T-helper 2 cell treated with Interferon-gamma antibody and Interleukin-4, amounts not matched to agents 5 μg/mL and 100 μg/mL, for 36 hours (primary cell): ENCODE measurements at regions not wholly inside any gene's neighbourhood (a gene's known extent, or its start where the extent isn't known, plus 50 kb on each side); places are given as distances from the start of the nearest gene placed in this dataset.
"Not testable (repeated sequence)": the region's sequence is repeated elsewhere in the genome, so short reads cannot be mapped to it uniquely, and the experiment has no call there.

Experiments
- DNase-seq: peaks from one replicate; pipeline ENCODE4 v3.0.0; 2021; ENCODE audit warnings: low spot score
- H3K27ac Mint-ChIP-seq: one replicate; pipeline ENCODE4 v1.8.0; 2021; ENCODE audit warnings: mild to moderate bottlenecking, mixed read lengths
- H3K27me3 Mint-ChIP-seq: one replicate; pipeline ENCODE4 v1.8.0; 2021; ENCODE audit warnings: low read depth, mixed read lengths
- H3K36me3 Mint-ChIP-seq: one replicate; pipeline ENCODE4 v1.8.0; 2021; ENCODE audit warnings: low read depth, mixed read lengths
- H3K4me1 Mint-ChIP-seq: one replicate; pipeline ENCODE4 v1.8.0; 2021; ENCODE audit warnings: low read depth, mixed read lengths
- H3K4me3 Mint-ChIP-seq: one replicate; pipeline ENCODE4 v1.8.0; 2022; ENCODE audit warnings: mild to moderate bottlenecking, moderate library complexity, mixed read lengths
- H3K9me3 Mint-ChIP-seq: one replicate; pipeline ENCODE4 v1.8.0; 2021; ENCODE audit warnings: mixed read lengths

DNA sequence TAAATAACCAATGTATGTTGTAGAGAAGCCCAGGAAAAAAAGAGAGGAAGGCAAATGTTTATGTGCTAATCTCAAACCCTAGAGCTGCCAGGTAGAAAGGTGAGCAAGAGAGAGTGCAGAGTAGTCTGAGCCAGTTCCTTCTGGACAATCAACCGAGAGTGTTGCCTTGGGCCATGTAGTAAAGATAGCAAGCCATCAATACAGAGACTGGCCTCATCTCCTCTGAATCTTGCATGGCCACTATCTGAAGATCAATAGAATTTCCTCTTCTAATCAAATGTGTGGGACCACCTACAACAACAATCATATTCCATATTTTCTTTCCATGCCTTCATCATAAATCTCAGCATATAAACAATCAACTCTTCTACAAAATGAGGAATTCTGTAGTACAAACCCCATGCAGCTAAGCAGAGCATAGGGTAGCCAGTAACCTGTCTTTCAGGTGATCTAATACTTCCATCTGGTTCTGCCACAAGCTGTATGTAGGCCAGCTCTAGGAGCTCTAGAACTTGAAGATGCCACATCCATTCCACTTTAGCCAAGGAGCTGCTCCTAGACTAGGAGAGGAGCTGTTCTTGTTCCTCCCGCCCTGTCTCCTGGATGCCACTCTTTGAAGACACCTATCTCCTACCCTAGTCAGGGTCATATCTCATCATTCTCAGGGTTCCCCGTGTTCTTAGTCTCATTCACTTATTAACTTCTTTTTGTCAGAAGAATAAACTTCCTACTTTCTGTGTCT lies 75.8 kb upstream of the SLC38A4 start:
- peaks cover 13% of the 10 kb centered on the region for H3K27me3 Mint-ChIP-seq
- no peaks in the 10 kb centered on the region for H3K36me3 Mint-ChIP-seq
- peaks cover 23% of the 10 kb centered on the region for H3K4me1 Mint-ChIP-seq
- no peak for DNase-seq
- peaks cover 16% of the 10 kb centered on the region for H3K9me3 Mint-ChIP-seq
- no peak overlapping the region for H3K4me3 Mint-ChIP-seq
- no peak overlapping the region for H3K27ac Mint-ChIP-seq

DNA sequence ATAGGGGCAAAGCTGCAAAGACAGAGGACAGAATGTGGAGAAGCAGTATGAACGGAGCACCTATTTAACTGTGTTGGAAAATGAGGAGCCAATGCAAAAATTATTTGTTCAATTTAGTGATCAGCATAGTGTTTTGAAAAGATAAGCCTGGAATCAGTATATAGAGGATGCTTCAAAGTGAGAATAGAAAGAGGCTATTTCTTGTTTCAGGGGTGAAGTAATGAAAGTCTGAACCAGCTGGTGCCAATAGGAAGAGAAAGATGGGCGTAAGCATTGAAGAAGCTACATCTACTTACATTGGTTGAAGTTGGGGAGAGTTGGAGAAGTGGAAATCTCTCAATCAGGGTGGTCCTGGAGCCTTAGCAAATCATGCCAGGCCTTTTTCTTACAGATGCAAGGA lies 77.3 kb upstream of the SLC38A4 start:
- Mint-ChIP-seq H3K4me3 (no peak overlapping the region), H3K27ac (no peak overlapping the region), H3K36me3 (no peaks in the 10 kb centered on the region), H3K27me3 (peaks cover 13% of the 10 kb centered on the region), H3K4me1 (peaks cover 14% of the 10 kb centered on the region), H3K9me3 (peaks cover 2% of the 10 kb centered on the region)
- DNase-seq: no peak

DNA sequence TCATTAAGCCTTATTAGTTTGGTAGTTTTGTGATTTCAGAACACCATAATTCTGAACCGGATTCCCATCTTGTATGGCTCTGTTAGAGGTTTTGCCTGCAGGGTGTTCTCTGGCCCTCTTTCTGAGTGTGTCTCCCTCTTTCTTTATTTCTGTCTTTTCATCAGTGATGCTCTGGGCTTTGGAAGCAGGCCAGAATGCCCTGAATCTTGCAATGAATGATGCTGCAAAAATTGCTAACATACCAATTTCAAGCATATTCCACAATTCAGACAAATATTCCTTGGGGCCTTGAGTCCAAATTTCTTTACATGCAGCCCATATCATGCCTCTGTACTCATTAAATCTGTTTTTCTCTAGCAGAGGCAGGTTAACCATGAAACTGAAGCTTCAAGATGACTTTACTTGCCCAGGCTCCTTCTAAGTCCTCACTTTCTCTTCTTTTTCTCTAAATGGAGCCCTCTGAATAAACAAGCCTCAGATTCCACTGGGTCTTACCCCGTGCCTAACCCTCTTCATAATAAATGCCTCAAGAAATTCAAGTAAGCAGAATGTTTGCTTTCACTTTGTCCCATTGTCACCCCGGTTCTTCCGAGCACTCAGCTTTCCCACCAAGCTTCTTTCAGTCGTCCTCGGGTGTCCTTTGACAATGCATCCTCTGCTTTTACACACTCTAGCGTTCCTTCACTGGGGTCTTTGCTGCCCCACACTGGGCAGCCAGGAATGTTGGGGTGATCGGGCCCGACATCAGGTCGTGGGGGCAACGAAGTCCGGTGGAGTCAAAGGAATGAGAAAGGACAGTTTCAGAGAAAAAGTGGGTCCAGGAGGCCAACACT lies 78.8 kb upstream of the SLC38A4 start:
- Mint-ChIP-seq H3K9me3 (no peaks in the 10 kb centered on the region), H3K27me3 (peaks cover 10% of the 10 kb centered on the region), H3K4me3 (no peak overlapping the region), H3K4me1 (peaks cover 7% of the 10 kb centered on the region), H3K27ac (no peak overlapping the region), H3K36me3 (no peaks in the 10 kb centered on the region)
- no peak for DNase-seq

DNA sequence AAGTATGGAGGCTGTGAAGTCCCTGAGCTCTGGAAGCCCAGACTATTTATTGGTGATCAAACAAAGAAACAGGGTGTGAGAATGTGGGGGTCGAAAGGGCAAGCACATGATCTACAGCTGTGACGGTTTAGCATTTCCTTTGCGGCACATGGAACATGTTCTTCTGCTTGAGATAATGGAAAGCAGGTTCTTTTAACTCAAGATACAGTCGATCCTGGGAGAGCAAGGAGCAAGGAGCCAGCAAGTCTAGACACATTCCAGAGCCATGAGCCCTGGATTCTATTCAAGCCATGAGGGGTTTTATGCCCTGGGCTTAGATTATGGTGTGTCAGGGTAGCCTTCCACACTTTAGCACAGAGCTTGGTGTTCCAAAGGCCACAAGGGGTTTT lies 79.4 kb upstream of the SLC38A4 start:
- not testable (repeated sequence) for H3K4me1 Mint-ChIP-seq, H3K4me3 Mint-ChIP-seq, H3K27ac Mint-ChIP-seq, DNase-seq, H3K9me3 Mint-ChIP-seq, H3K27me3 Mint-ChIP-seq, H3K36me3 Mint-ChIP-seq

DNA sequence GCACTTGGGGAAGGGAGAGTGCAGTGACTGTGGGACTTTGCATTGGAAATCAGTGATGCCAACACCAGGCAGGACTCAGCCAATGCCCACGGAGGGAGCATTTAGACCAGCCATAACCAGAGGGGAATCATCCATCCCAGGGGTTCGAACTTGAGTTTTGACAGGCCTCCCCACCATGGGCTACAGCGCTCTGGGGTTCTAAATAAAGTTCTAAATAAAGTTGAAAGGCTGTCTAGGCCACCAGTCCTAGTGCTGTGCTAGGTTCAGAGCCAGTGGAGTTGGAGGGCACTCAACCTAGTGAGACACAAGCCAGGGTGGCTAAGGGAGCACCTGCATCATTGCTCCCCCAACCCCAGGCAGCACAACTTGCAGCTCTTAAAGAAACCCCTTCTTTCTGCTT lies 82.0 kb upstream of the SLC38A4 start:
- H3K27me3 Mint-ChIP-seq: peaks cover 10% of the 10 kb centered on the region
- no peaks in the 10 kb centered on the region for H3K4me1 Mint-ChIP-seq
- no peaks in the 10 kb centered on the region for H3K36me3 Mint-ChIP-seq
- H3K9me3 Mint-ChIP-seq: peaks cover 11% of the 10 kb centered on the region
- H3K27ac Mint-ChIP-seq: no peak overlapping the region
- DNase-seq: no peak
- H3K4me3 Mint-ChIP-seq: no peak overlapping the region

DNA sequence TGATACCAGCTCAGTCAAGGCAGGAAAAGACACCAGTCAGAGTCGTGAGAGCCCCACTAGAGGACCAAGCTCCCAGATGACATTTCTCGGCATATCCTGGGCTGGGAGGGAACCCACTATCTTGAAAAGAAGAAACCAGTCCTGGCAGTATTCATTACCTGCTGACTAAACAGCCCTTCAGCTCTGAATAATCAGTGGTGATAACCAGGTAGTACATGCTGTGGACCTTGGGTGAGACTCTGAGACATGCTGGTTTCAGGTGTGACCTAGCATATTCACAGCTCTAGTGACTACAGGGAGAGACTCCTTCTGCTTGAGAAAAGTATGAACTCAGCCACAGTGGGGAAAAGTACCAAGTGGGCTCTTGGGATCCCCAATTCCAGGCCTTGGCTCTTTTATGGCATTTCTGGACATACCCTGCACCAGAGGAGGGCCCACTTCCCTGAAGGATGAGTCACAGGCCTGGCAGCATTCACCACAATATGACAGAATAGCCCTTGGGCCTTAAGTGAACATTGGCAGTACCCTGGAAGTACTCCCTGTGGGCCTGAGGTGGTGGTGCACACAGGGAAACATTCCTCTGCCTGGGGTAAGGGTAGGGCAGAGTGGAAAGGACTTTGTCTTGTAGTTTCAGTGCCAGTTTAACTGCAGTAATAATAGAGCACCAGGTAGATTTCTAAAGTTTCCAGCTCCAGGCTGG lies 82.6 kb upstream of the SLC38A4 start:
- peaks cover 10% of the 10 kb centered on the region for H3K27me3 Mint-ChIP-seq
- H3K4me1 Mint-ChIP-seq: no peaks in the 10 kb centered on the region
- no peak for DNase-seq
- no peak overlapping the region for H3K27ac Mint-ChIP-seq
- no peak overlapping the region for H3K4me3 Mint-ChIP-seq
- H3K36me3 Mint-ChIP-seq: no peaks in the 10 kb centered on the region
- peaks cover 11% of the 10 kb centered on the region for H3K9me3 Mint-ChIP-seq

DNA sequence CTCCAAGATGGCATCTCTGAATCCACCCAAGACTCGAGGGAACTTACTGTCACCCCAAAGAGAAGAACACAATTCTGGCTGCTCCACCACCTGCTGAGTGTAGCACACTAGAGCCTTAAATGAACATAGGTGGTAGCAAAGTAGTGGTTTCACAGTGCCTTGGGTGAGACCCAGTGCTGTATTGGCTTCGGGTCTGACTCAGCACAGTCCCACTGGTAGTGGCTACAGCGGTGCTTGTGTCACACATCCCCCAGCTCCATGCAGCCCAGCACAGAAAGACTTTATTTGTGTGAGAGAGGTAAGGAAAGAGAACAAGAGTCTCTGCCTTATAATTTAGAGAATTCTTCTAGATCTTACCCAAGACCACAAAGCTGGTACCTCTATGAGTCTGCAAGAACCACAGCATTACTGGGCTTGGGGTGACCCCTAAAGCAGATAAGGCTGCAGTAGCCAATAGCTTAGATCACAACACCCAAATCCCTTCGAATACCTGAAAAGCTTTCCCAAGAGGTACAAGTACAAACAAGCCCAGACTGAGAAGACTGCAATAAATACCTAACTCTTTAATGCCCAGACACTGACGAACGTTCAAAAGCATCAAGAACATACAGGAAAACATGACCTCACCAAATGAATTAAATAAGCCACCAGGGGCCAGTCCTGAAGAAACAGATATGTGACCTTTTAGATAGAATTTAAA lies 83.3 kb upstream of the SLC38A4 start:
- no peaks in the 10 kb centered on the region for H3K36me3 Mint-ChIP-seq
- no peak overlapping the region for H3K4me3 Mint-ChIP-seq
- H3K9me3 Mint-ChIP-seq: peaks cover 11% of the 10 kb centered on the region
- no peak for DNase-seq
- no peaks in the 10 kb centered on the region for H3K4me1 Mint-ChIP-seq
- no peak overlapping the region for H3K27ac Mint-ChIP-seq
- peaks cover 12% of the 10 kb centered on the region for H3K27me3 Mint-ChIP-seq

DNA sequence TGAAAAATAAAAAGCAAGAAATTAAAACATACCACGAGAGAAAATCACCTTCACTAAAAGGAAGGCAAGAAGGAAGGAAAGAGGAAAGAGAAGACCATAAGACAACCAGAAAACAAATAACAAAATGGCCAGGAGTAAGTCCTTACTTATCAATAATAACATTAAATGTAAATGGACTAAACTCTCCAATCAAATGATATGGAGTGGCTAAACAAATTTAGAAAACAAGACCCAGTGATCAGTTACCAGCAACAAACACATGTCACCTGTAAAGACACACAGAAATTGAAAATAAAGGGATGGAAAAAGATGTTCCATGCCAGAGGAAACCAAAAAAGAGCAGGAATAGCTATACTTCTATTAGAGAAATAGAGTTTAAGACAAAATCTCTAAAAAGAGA lies 85.0 kb upstream of the SLC38A4 start:
- Mint-ChIP-seq H3K27ac (no peak overlapping the region), H3K9me3 (peaks cover 11% of the 10 kb centered on the region), H3K4me1 (no peaks in the 10 kb centered on the region), H3K27me3 (peaks cover 14% of the 10 kb centered on the region), H3K36me3 (no peaks in the 10 kb centered on the region), H3K4me3 (no peak overlapping the region)
- DNase-seq: no peak

DNA sequence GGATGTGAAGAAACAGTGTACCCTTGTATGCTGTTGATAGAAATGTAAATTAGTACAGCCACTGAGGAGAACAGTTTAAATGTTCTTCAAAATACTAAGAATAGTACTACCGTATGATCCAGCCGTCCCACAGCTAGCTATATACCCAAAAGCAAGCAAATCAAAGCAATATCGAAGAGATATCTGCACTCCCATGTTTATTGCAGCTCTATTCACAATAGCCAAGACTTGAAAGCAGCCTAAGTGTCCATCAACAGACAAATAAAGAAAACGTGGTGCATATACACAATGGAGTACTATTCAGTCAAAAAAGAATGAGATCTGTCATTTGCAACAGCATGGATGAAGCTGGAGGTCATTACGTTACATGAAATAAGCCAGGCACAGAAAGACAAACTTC lies 88.5 kb upstream of the SLC38A4 start:
- Mint-ChIP-seq H3K36me3 (no peaks in the 10 kb centered on the region), H3K27ac (no peak overlapping the region), H3K27me3 (peaks cover 14% of the 10 kb centered on the region), H3K4me3 (no peak overlapping the region), H3K9me3 (peaks cover 11% of the 10 kb centered on the region), H3K4me1 (no peaks in the 10 kb centered on the region)
- DNase-seq: no peak

DNA sequence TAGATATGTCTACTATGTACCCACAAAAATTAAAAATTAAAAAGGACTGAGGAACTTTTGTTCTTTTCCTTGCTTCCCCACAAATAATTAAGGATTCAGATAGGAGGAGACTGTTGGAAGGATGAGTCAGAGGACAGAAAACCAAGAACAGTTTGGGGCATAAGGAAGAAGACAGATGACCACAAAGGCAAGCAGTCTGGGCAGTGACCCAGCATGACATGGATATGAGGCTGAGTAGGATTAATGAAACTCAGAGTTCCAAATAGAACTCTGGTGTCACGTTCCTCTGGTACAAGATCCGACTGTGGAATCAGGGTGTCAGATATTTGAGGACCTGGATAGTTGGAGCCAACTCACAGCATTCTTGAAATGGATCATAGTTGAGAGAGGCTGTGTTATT lies 89.3 kb upstream of the SLC38A4 start:
- Mint-ChIP-seq H3K27me3 (peaks cover 14% of the 10 kb centered on the region), H3K27ac (no peak overlapping the region), H3K4me1 (no peaks in the 10 kb centered on the region), H3K4me3 (no peak overlapping the region), H3K36me3 (no peaks in the 10 kb centered on the region), H3K9me3 (peaks cover 11% of the 10 kb centered on the region)
- no peak for DNase-seq

DNA sequence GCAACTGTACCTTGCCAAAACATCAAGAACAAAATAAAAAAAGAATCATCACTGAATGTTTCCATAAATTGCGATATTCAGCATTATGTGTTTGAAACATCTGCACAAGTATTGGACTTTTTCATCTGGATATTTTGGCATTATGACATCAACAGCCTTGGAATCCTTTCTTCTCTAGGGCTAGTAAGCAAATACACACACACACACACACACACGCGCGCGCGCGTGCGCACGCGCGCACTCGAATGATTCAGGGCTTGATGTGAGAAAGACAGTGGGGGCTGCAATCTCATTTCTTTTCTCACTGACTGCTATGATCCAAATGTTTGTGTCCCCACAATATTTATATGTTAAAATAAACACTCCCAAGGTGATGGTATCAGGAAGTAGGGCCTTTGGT lies 90.0 kb upstream of the SLC38A4 start:
- Mint-ChIP-seq H3K4me1 (no peaks in the 10 kb centered on the region), H3K9me3 (peaks cover 7% of the 10 kb centered on the region), H3K27ac (no peak overlapping the region), H3K27me3 (peaks cover 14% of the 10 kb centered on the region), H3K4me3 (no peak overlapping the region), H3K36me3 (no peaks in the 10 kb centered on the region)
- DNase-seq: no peak

DNA sequence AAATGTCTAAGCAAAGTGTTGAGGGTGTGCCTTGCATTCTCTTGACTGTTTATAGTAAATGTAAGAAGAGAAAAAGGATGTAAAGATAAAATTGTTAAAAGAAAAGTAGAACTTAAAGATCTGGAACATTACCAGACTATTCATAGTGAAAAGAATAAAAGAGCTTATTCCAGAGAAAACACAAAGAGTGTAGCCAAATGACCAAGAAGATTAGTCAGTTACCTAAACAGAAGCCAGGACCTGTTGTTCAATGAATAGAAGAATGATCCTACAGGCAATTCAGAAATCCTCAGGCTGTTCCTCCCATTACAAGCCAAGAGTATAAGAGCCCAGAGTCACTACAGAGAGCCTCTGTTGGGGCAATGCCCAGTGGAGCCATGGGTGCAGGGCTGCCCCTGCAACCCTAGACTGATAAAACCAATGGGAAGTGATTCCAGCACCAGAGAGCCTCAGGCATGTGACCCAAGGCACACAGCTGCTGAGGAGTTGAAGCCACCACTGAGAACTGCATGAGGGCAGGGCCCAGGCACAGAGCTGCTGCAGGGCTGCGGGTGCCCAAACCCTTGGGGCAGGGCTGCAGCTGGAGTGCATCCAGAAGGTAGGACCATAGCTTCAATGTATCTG lies 91.1 kb upstream of the SLC38A4 start:
- Mint-ChIP-seq H3K4me1 (no peaks in the 10 kb centered on the region), H3K36me3 (no peaks in the 10 kb centered on the region), H3K27me3 (peaks cover 11% of the 10 kb centered on the region), H3K9me3 (peaks cover under 1% of the 10 kb centered on the region), H3K4me3 (no peak overlapping the region), H3K27ac (no peak overlapping the region)
- no peak for DNase-seq

DNA sequence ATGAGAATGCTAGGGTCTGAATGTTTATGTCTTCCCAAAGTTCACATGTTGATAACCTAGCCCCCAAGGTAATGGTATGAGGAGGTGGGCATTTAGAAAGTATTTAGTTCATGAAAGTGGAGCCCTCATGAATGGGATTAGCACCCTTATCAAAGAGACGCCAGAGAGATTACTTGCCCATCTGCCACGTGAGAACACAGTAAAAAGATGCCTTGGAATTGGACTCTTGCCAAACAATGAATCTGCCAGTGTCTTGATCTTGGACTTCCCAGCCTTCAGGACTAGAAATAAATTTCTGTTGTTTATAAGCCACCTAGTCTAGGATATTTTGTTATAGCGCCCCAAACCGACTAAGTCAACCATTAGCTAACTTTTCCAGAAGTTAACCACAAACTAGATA lies 92.0 kb upstream of the SLC38A4 start:
- Mint-ChIP-seq H3K9me3 (no peaks in the 10 kb centered on the region), H3K4me3 (no peak overlapping the region), H3K36me3 (no peaks in the 10 kb centered on the region), H3K4me1 (no peaks in the 10 kb centered on the region), H3K27me3 (peaks cover 4% of the 10 kb centered on the region), H3K27ac (no peak overlapping the region)
- DNase-seq: no peak
